ENCODE measurements at regions not wholly inside any gene's neighbourhood (a gene's known extent, or its start where the extent isn't known, plus 50 kb on each side); places are given as distances from the start of the nearest gene placed in this dataset.

GRCh38 chr3:41118461-41119390 is 80.6 kb upstream of the CTNNB1 start:
- DNase-seq = no peak

- DNase-seq = no peak
Observed at GRCh38 chr3:41120460-41120859, 78.8 kb upstream of the CTNNB1 start.

- no peak for DNase-seq
Observed at GRCh38 chr3:41125258-41125657, 74.0 kb upstream of the CTNNB1 start.

GRCh38 chr3:41126472-41126871 is 72.8 kb upstream of the CTNNB1 start:
- no peak for DNase-seq

- DNase-seq = no peak
Observed at GRCh38 chr3:41126961-41127360, 72.3 kb upstream of the CTNNB1 start.

- DNase-seq = no peak
Observed at GRCh38 chr3:41127414-41127813, 71.9 kb upstream of the CTNNB1 start.

GRCh38 chr3:41129731-41130130 is 69.6 kb upstream of the CTNNB1 start:
- DNase-seq = no peak

- no peak for DNase-seq
Observed at GRCh38 chr3:41131224-41131623, 68.1 kb upstream of the CTNNB1 start.

GRCh38 chr3:41137686-41138111 is 61.6 kb upstream of the CTNNB1 start:
- DNase-seq = no peak

GRCh38 chr3:41138146-41138545 is 61.2 kb upstream of the CTNNB1 start:
- no peak for DNase-seq

GRCh38 chr3:41138601-41139000 is 60.7 kb upstream of the CTNNB1 start:
- no peak for DNase-seq

GRCh38 chr3:41140242-41140641 is 59.1 kb upstream of the CTNNB1 start:
- no peak for DNase-seq

- DNase-seq = no peak
Observed at GRCh38 chr3:41141433-41142167, 57.7 kb upstream of the CTNNB1 start.

- no peak for DNase-seq
Observed at GRCh38 chr3:41143421-41144031, 55.8 kb upstream of the CTNNB1 start.

GRCh38 chr3:41144631-41145030 is 54.7 kb upstream of the CTNNB1 start:
- DNase-seq = no peak

- DNase-seq = no peak
Observed at GRCh38 chr3:41148478-41148877, 50.8 kb upstream of the CTNNB1 start.

GRCh38 chr3:41148901-41149300 is 50.4 kb upstream of the CTNNB1 start:
- no peak for DNase-seq

Measured in SHP77 (cell line).